K562 (cell line): ENCODE measurements at regions not wholly inside any gene's neighbourhood (a gene's known extent, or its start where the extent isn't known, plus 50 kb on each side); places are given as distances from the start of the nearest gene placed in this dataset.

Experiments used
- ATAC-seq: fragments of 200-7000 bp; cut with Tn5 transposase; 3 replicates; pipeline ENCODE4 v1.9.1; 2020; ENCODE audit warnings: moderate library complexity
- BruUV-seq: library from RNA; stranded (reverse); fragments of 400-500 nt; replicated peaks from 2 replicates; lab custom pipeline; 2021; lab: Mats Ljungman, UMichigan
- CTCF ChIA-PET: fragments of 300-600 bp; formaldehyde crosslinking; extraction: SDS; loops from one replicate; lab custom pipeline; 2021; ENCODE audit warnings: low intra/inter-chr PET ratio; lab: Yijun Ruan, JAX
- POLR2A ChIA-PET: fragments of 300-600, 350-650 bp; sonication (Branson Sonifier 250); formaldehyde crosslinking; extraction: SDS; loops from one replicate; lab custom pipeline; 2021; ENCODE audit warnings: antibody characterized with exemption, inconsistent platforms; lab: Yijun Ruan, JAX
- DNase-seq, 4 experiments: peaks; one replicate each; pipeline versions ENCODE4 v3.0.0 to v3.0.0-alpha.2; 2011 to 2018; ENCODE audit warnings: low spot score in 3 of 4, mixed read lengths in 3 of 4; ENCODE audit errors: extremely low read depth in 1 of 4
- FAIRE-seq: peaks from 2 replicates; lab custom pipeline; 2011; peaks lifted over from hg19 to GRCh38; lab: Jason Lieb, UNC
- H2AFZ ChIP-seq: 2 replicates; pipeline ENCODE4 v1.6.0; 2011; ENCODE audit warnings: low read depth, low read length, control low read depth, inconsistent platforms
- H3K27ac ChIP-seq: fragments of 200-600 bp; 3 replicates; pipeline ENCODE4 v1.8.0; 2011; ENCODE audit warnings: low read depth, mild to moderate bottlenecking, control low read depth, inconsistent platforms, low read length, moderate library complexity, mixed read lengths; ENCODE audit errors: extremely low read depth
- H3K27me3 ChIP-seq, 2 experiments: fragments of 300-600 bp in 1 of 2; 2 replicates in 1 of 2; 3 replicates in 1 of 2; pipeline versions ENCODE4 v1.6.0 to v1.8.0; 2011; ENCODE audit warnings: inconsistent platforms in 2 of 2, low read length in 2 of 2, mild to moderate bottlenecking in 1 of 2, mixed read lengths in 1 of 2, moderate library complexity in 1 of 2; ENCODE audit not compliant: control insufficient read depth in 2 of 2, insufficient read depth in 2 of 2
- H3K36me3 ChIP-seq: fragments of 300-600 bp; 3 replicates; pipeline ENCODE4 v1.8.0; 2011; ENCODE audit warnings: mild to moderate bottlenecking, low read length, inconsistent platforms; ENCODE audit not compliant: control insufficient read depth, insufficient read depth
- H3K4me1 ChIP-seq, 2 experiments: fragments of 200-600 bp in 1 of 2; replicated peaks in 1 of 2; 2 replicates in 1 of 2; 3 replicates in 1 of 2; pipeline versions ENCODE4 v1.5.1 to v1.8.0; 2011; ENCODE audit warnings: inconsistent platforms in 2 of 2, low read length in 2 of 2, mild to moderate bottlenecking in 1 of 2, mixed read lengths in 1 of 2, moderate library complexity in 1 of 2; ENCODE audit not compliant: control insufficient read depth in 2 of 2, insufficient read depth in 2 of 2
- H3K4me2 ChIP-seq: 2 replicates; pipeline ENCODE4 v1.6.1; 2011; ENCODE audit warnings: low read length, control low read depth, inconsistent platforms, mixed read lengths; ENCODE audit not compliant: insufficient read depth
- H3K4me3 ChIP-seq: fragments of 200-600 bp; sonication (generic), shearing (Covaris generic); 2 replicates; pipeline ENCODE4 v1.5.1; 2016; ENCODE audit warnings: control low read depth, inconsistent platforms
- H3K79me2 ChIP-seq: fragments of 200-600 bp; 3 replicates; pipeline ENCODE4 v1.8.0; 2011; ENCODE audit warnings: low read length, inconsistent platforms; ENCODE audit not compliant: control insufficient read depth, insufficient read depth
- H3K9ac ChIP-seq, 2 experiments: 2 replicates each; pipeline versions ENCODE4 v1.6.0 to v1.6.1; 2011; ENCODE audit warnings: low read depth in 2 of 2, low read length in 2 of 2, control low read depth in 1 of 2, inconsistent platforms in 1 of 2, mild to moderate bottlenecking in 1 of 2, mixed read lengths in 1 of 2; ENCODE audit not compliant: insufficient read depth in 1 of 2
- H3K9me1 ChIP-seq: one replicate; pipeline ENCODE4 v1.6.0; 2011; ENCODE audit warnings: inconsistent platforms, mild to moderate bottlenecking, low read length, moderate library complexity; ENCODE audit not compliant: control insufficient read depth, insufficient read depth
- H3K9me3 ChIP-seq: replicated peaks from 2 replicates; pipeline ENCODE4 v1.5.1; 2011; ENCODE audit warnings: low read depth, low read length, inconsistent platforms; ENCODE audit not compliant: control insufficient read depth, insufficient read depth
- H4K20me1 ChIP-seq: replicated peaks from 2 replicates; pipeline ENCODE4 v1.6.1; 2011; ENCODE audit warnings: low read length, inconsistent platforms, mixed read lengths; ENCODE audit not compliant: control insufficient read depth, insufficient read depth
- GTF3C2 ChIP-seq: IDR thresholded peaks from 3 replicates; pipeline ENCODE4 v1.6.1; 2011; ENCODE audit warnings: borderline replicate concordance, mild to moderate bottlenecking, moderate library complexity; ENCODE audit not compliant: insufficient read length; ENCODE audit errors: extremely low read depth
- HIVEP1 ChIP-seq: fragments of 250-450 bp; sonication (Bioruptor Pico); IDR thresholded peaks from 2 replicates; pipeline ENCODE4 v1.4.0; 2020; ENCODE audit warnings: mild to moderate bottlenecking
- KLF6 ChIP-seq: fragments of 250-450 bp; sonication (Bioruptor Pico); IDR thresholded peaks from 2 replicates; pipeline ENCODE4 v1.4.0; 2020; ENCODE audit warnings: mild to moderate bottlenecking, moderate library complexity, borderline replicate concordance
- ZBTB43 ChIP-seq: sonication (generic); formaldehyde crosslinking; IDR thresholded peaks from 2 replicates; pipeline ENCODE4 v1.8.0; 2023; ENCODE audit warnings: mild to moderate bottlenecking, missing genetic modification reagents
- ZFP91 ChIP-seq: sonication (generic); formaldehyde crosslinking; IDR thresholded peaks from 2 replicates; pipeline ENCODE4 v1.8.0; 2022; ENCODE audit warnings: mild to moderate bottlenecking, missing genetic modification reagents
- WGBS: fragments of 100-300 bp; shearing (Covaris generic); methylation state at CpG from one replicate; pipeline ENCODE4 v1.1.6; 2016; ENCODE audit warnings: low coverage, mixed read lengths; ENCODE audit not compliant: insufficient coverage; ENCODE audit errors: missing lambda C conversion rate; 5-methylcytosine and 5-hydroxymethylcytosine counted together
- in situ Hi-C: fragments of 300-500 bp; cut with MboI; formaldehyde crosslinking; loops from 4 replicates; pipeline ENCODE4 v1.15.0; 2018; ENCODE audit warnings: inconsistent platforms, mixed read lengths
- intact Hi-C: fragments of 100-400 bp; cut with micrococcal nuclease; formaldehyde crosslinking; loops from 2 replicates; pipeline ENCODE4 v1.14.2; 2022
- TF ChIP-seq, protein P1 (sequence below): sonication (generic); formaldehyde crosslinking; IDR thresholded peaks from 2 replicates; pipeline ENCODE4 v1.8.1; 2023; ENCODE audit warnings: mild to moderate bottlenecking, missing genetic modification reagents, moderate library complexity
- TF ChIP-seq, protein P2 (sequence below): fragments of 250-450 bp; sonication (Bioruptor Pico); IDR thresholded peaks from 2 replicates; pipeline ENCODE4 v1.8.0; 2021; ENCODE audit warnings: mild to moderate bottlenecking, moderate library complexity

GRCh38 chr9:115757461-115757860 is 396.1 kb upstream of the PAPPA start:
- H3K9me3 ChIP-seq: no peaks in the 10 kb centered on the region
- ATAC-seq: no peak
- no peak overlapping the region for H3K9ac ChIP-seq
- no peaks in the 10 kb centered on the region for H3K36me3 ChIP-seq
- DNase-seq: no peak
- 0% methylated on average over 2 of the region's 2 CpGs for WGBS
- H3K9me1 ChIP-seq: no peaks in the 10 kb centered on the region
- H3K79me2 ChIP-seq: no peaks in the 10 kb centered on the region
- no peak overlapping the region for H3K4me2 ChIP-seq
- ChIA-PET CTCF (no interaction called here), POLR2A (no interaction called here)
- no peaks in the 10 kb centered on the region for H4K20me1 ChIP-seq
- in situ Hi-C loops: no loop called here
- H3K27ac ChIP-seq: no peak overlapping the region
- H3K27me3 ChIP-seq: no peaks in the 10 kb centered on the region
- no peaks in the 10 kb centered on the region for H3K4me1 ChIP-seq
- no peak overlapping the region for H3K4me3 ChIP-seq
- BruUV-seq: no TSS peak
- H2AFZ ChIP-seq: no peak overlapping the region
- TF ChIP-seq GTF3C2 (no peak), ZBTB43 (CRISPR knock-in tag) (no peak), HIVEP1 (CRISPR knock-in tag) (no peak), KLF6 (CRISPR knock-in tag) (no peak), ZFP91 (CRISPR knock-in tag) (no peak)
- TF ChIP-seq, protein P1, sequence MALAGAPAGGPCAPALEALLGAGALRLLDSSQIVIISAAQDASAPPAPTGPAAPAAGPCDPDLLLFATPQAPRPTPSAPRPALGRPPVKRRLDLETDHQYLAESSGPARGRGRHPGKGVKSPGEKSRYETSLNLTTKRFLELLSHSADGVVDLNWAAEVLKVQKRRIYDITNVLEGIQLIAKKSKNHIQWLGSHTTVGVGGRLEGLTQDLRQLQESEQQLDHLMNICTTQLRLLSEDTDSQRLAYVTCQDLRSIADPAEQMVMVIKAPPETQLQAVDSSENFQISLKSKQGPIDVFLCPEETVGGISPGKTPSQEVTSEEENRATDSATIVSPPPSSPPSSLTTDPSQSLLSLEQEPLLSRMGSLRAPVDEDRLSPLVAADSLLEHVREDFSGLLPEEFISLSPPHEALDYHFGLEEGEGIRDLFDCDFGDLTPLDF: no peak
- TF ChIP-seq, protein P2, sequence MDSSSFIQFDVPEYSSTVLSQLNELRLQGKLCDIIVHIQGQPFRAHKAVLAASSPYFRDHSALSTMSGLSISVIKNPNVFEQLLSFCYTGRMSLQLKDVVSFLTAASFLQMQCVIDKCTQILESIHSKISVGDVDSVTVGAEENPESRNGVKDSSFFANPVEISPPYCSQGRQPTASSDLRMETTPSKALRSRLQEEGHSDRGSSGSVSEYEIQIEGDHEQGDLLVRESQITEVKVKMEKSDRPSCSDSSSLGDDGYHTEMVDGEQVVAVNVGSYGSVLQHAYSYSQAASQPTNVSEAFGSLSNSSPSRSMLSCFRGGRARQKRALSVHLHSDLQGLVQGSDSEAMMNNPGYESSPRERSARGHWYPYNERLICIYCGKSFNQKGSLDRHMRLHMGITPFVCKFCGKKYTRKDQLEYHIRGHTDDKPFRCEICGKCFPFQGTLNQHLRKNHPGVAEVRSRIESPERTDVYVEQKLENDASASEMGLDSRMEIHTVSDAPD (CRISPR knock-in tag): no peak
- intact Hi-C loops: no loop called here
- FAIRE-seq: no peak
